HEK293T (cell line): ENCODE measurements at regions not wholly inside any gene's neighbourhood (a gene's known extent, or its start where the extent isn't known, plus 50 kb on each side); places are given as distances from the start of the nearest gene placed in this dataset.

Experiments used
- CTCF ChIA-PET: fragments of 350-600 bp; formaldehyde crosslinking; extraction: SDS; loops from one replicate; lab custom pipeline; 2021; ENCODE audit warnings: antibody characterized with exemption, inconsistent platforms; lab: Yijun Ruan, JAX
- POLR2A ChIA-PET: fragments of 350-600 bp; formaldehyde crosslinking; extraction: SDS; loops from one replicate; lab custom pipeline; 2020; ENCODE audit warnings: antibody characterized with exemption, inconsistent platforms; lab: Yijun Ruan, JAX
- DNase-seq: peaks from one replicate; pipeline ENCODE4 v3.0.0; 2012; ENCODE audit warnings: mixed read lengths; ENCODE audit errors: extremely low spot score
- ARNT ChIP-seq: fragments of 450-650 bp; IDR thresholded peaks from 2 replicates; pipeline ENCODE4 v1.6.1; 2017; ENCODE audit warnings: mild to moderate bottlenecking
- BHLHE40 ChIP-seq: fragments of 450-650 bp; IDR thresholded peaks from 2 replicates; pipeline ENCODE4 v1.6.1; 2016; ENCODE audit warnings: mild to moderate bottlenecking, moderate library complexity, borderline replicate concordance
- CTBP1 ChIP-seq: fragments of 450-650 bp; IDR thresholded peaks from 2 replicates; pipeline ENCODE4 v1.6.1; 2016; ENCODE audit warnings: borderline replicate concordance
- ELF4 ChIP-seq: fragments of 450-650 bp; IDR thresholded peaks from 2 replicates; pipeline ENCODE4 v1.6.1; 2017; ENCODE audit warnings: antibody characterized with exemption
- FOXA1 ChIP-seq: fragments of 450-650 bp; IDR thresholded peaks from 2 replicates; pipeline ENCODE4 v1.6.1; 2016; ENCODE audit warnings: mild to moderate bottlenecking
- FOXK2 ChIP-seq: fragments of 450-650 bp; IDR thresholded peaks from 2 replicates; pipeline ENCODE4 v1.6.1; 2016; ENCODE audit warnings: mild to moderate bottlenecking
- FOXM1 ChIP-seq: fragments of 450-650 bp; IDR thresholded peaks from 2 replicates; pipeline ENCODE4 v1.6.1; 2017; ENCODE audit warnings: mild to moderate bottlenecking, borderline replicate concordance
- HDGF ChIP-seq: fragments of 450-650 bp; IDR thresholded peaks from 2 replicates; pipeline ENCODE4 v1.6.1; 2017; ENCODE audit warnings: antibody characterized with exemption, borderline replicate concordance
- L3MBTL2 ChIP-seq: fragments of 450-650 bp; conservative IDR thresholded peaks from 2 replicates; pipeline ENCODE4 v1.6.1; 2016; ENCODE audit warnings: mild to moderate bottlenecking
- LEF1 ChIP-seq: fragments of 450-650 bp; IDR thresholded peaks from 2 replicates; pipeline ENCODE4 v1.6.1; 2017; ENCODE audit warnings: mild to moderate bottlenecking, borderline replicate concordance
- NFRKB ChIP-seq: fragments of 450-650 bp; IDR thresholded peaks from 2 replicates; pipeline ENCODE4 v1.6.1; 2016; ENCODE audit warnings: mild to moderate bottlenecking, moderate library complexity
- PKNOX1 ChIP-seq: fragments of 450-650 bp; IDR thresholded peaks from 2 replicates; pipeline ENCODE4 v1.6.1; 2016
- SP1 ChIP-seq: fragments of 450-650 bp; IDR thresholded peaks from 2 replicates; pipeline ENCODE4 v1.6.1; 2017
- SUZ12 ChIP-seq: fragments of 450-650 bp; IDR thresholded peaks from 2 replicates; pipeline ENCODE4 v1.6.1; 2016; ENCODE audit warnings: mild to moderate bottlenecking
- TARDBP ChIP-seq: fragments of 450-650 bp; IDR thresholded peaks from 2 replicates; pipeline ENCODE4 v1.6.1; 2016
- ZNF384 ChIP-seq: fragments of 450-650 bp; IDR thresholded peaks from 2 replicates; pipeline ENCODE4 v1.6.1; 2016

- CTCF ChIA-PET: interaction anchor here (0.7 kb wide), 1 partner anchor 9 kb away, joined by 4 read pairs; no protein-coding TSS in a partner anchor
Measured at GRCh38 chr12:41919526-41920261, 225.0 kb downstream of the GXYLT1 start.

GRCh38 chr12:41919048-41919447 is 225.6 kb downstream of the GXYLT1 start:
- ChIA-PET POLR2A (no interaction called here), CTCF (no interaction called here)
- no peak for DNase-seq
- TF ChIP-seq L3MBTL2 (no peak), NFRKB (no peak)

More at GRCh38 chr12:41919526-41920261, 225.0 kb downstream of the GXYLT1 start:
- no peak for TF ChIP-seq FOXM1
- TF ChIP-seq PKNOX1: peak; percentile 51
- no peak for DNase-seq
- POLR2A ChIA-PET: no interaction called here

- ChIA-PET CTCF (no interaction called here), POLR2A (no interaction called here)
- TF ChIP-seq LEF1: no peak
- TF ChIP-seq FOXK2: no peak
- no peak for TF ChIP-seq FOXA1
- no peak for TF ChIP-seq L3MBTL2
- TF ChIP-seq BHLHE40: no peak
- TF ChIP-seq TARDBP: no peak
- no peak for TF ChIP-seq HDGF
- TF ChIP-seq SP1: no peak
- no peak for TF ChIP-seq ZNF384
- no peak for TF ChIP-seq PKNOX1
- TF ChIP-seq NFRKB: no peak
- no peak for TF ChIP-seq FOXM1
- no peak for TF ChIP-seq ARNT
- no peak for TF ChIP-seq SUZ12
- TF ChIP-seq ELF4: no peak
- TF ChIP-seq CTBP1: no peak
Measured at GRCh38 chr12:41917938-41918341, 226.7 kb downstream of the GXYLT1 start.

GRCh38 chr12:41917181-41917580 is 227.5 kb downstream of the GXYLT1 start:
- TF ChIP-seq CTBP1: no peak
- no peak for TF ChIP-seq FOXK2
- TF ChIP-seq LEF1: no peak
- TF ChIP-seq SP1: no peak
- TF ChIP-seq PKNOX1: no peak
- TF ChIP-seq TARDBP: no peak
- no peak for TF ChIP-seq ELF4
- no peak for TF ChIP-seq HDGF
- TF ChIP-seq NFRKB: no peak
- no peak for TF ChIP-seq BHLHE40
- TF ChIP-seq FOXM1: no peak
- TF ChIP-seq L3MBTL2: no peak
- no peak for DNase-seq
- POLR2A ChIA-PET: no interaction called here
- CTCF ChIA-PET: no interaction called here

More at GRCh38 chr12:41917938-41918341, 226.7 kb downstream of the GXYLT1 start:
- DNase-seq: no peak

- no peak for DNase-seq
- CTCF ChIA-PET: interaction anchor here (0.6 to 0.8 kb wide), 2 partner anchors 9 to 113 kb away, joined by 3 to 4 read pairs; no protein-coding TSS in a partner anchor
- POLR2A ChIA-PET: no interaction called here
- no peak for TF ChIP-seq FOXK2
- TF ChIP-seq CTBP1: no peak
- TF ChIP-seq ZNF384: no peak
Measured at GRCh38 chr12:41910578-41911320, 233.9 kb downstream of the GXYLT1 start.

GRCh38 chr12:41908206-41908605 is 236.5 kb downstream of the GXYLT1 start:
- CTCF ChIA-PET: no interaction called here
- no peak for TF ChIP-seq HDGF
- no peak for TF ChIP-seq TARDBP
- TF ChIP-seq FOXM1: no peak
- no peak for TF ChIP-seq FOXK2
- TF ChIP-seq ARNT: no peak
- no peak for TF ChIP-seq ELF4
- TF ChIP-seq NFRKB: no peak
- no peak for TF ChIP-seq LEF1
- no peak for TF ChIP-seq ZNF384
- TF ChIP-seq SUZ12: no peak
- no peak for TF ChIP-seq BHLHE40
- TF ChIP-seq PKNOX1: no peak
- no peak for TF ChIP-seq FOXA1
- no peak for TF ChIP-seq SP1
- DNase-seq: no peak
- POLR2A ChIA-PET: no interaction called here
